ENCODE measurements at regions not wholly inside any gene's neighbourhood (a gene's known extent, or its start where the extent isn't known, plus 50 kb on each side); places are given as distances from the start of the nearest gene placed in this dataset.

GRCh38 chr1:235025422-235025984 lies 103.1 kb downstream of the TOMM20 start:
- DNase-seq: no peak

GRCh38 chr1:235024711-235025421 lies 103.8 kb downstream of the TOMM20 start:
- DNase-seq: no peak

GRCh38 chr1:235023711-235024439 lies 104.8 kb downstream of the TOMM20 start:
- DNase-seq: no peak

- DNase-seq: no peak
Observed at GRCh38 chr1:235022981-235023710, 105.5 kb downstream of the TOMM20 start.

- DNase-seq: no peak
Observed at GRCh38 chr1:235022341-235022980, 106.2 kb downstream of the TOMM20 start.

- DNase-seq: no peak
Observed at GRCh38 chr1:235021815-235022214, 106.8 kb downstream of the TOMM20 start.

GRCh38 chr1:235021321-235021720 lies 107.3 kb downstream of the TOMM20 start:
- DNase-seq: no peak

GRCh38 chr1:235019961-235020360 lies 108.7 kb downstream of the TOMM20 start:
- no peak for DNase-seq

- no peak for DNase-seq
Observed at GRCh38 chr1:235019471-235019870, 109.2 kb downstream of the TOMM20 start.

- DNase-seq: no peak
Observed at GRCh38 chr1:235018720-235019444, 109.8 kb downstream of the TOMM20 start.

GRCh38 chr1:235018161-235018560 lies 110.5 kb downstream of the TOMM20 start:
- no peak for DNase-seq

GRCh38 chr1:235017719-235018118 lies 110.9 kb downstream of the TOMM20 start:
- no peak for DNase-seq

GRCh38 chr1:235017191-235017590 lies 111.4 kb downstream of the TOMM20 start:
- no peak for DNase-seq

- no peak for DNase-seq
Observed at GRCh38 chr1:235015291-235015985, 113.2 kb downstream of the TOMM20 start.

- no peak for DNase-seq
Observed at GRCh38 chr1:235014756-235015155, 113.9 kb downstream of the TOMM20 start.

- no peak for DNase-seq
Observed at GRCh38 chr1:235013512-235013911, 115.1 kb downstream of the TOMM20 start.

GRCh38 chr1:235012436-235013210 lies 116.0 kb downstream of the TOMM20 start:
- DNase-seq: no peak

GRCh38 chr1:235011599-235012435 lies 116.8 kb downstream of the TOMM20 start:
- no peak for DNase-seq

GRCh38 chr1:235011064-235011598 lies 117.5 kb downstream of the TOMM20 start:
- DNase-seq: no peak

All from NCI-H526 treated with DMSO at 0.1 percent for 48 hours (cell line).